WTC11 (cell line): ENCODE measurements at regions not wholly inside any gene's neighbourhood (a gene's known extent, or its start where the extent isn't known, plus 50 kb on each side); places are given as distances from the start of the nearest gene placed in this dataset.

ENCODE experiments used
- ATAC-seq: fragments of 200-7000 bp; cut with Tn5 transposase; 2 replicates; pipeline ENCODE4 v1.10.0; 2021; ENCODE audit warnings: mild to moderate bottlenecking, moderate library complexity
- CTCF ChIA-PET: fragments of 300-600 bp; sonication (Branson Sonifier 250); formaldehyde crosslinking; loops from one replicate; lab custom pipeline; 2021; ENCODE audit warnings: antibody characterized with exemption; lab: Charles Lee
- POLR2A ChIA-PET: fragments of 350-600 bp; sonication (Branson Sonifier 250); formaldehyde crosslinking; loops from one replicate; lab custom pipeline; 2021; ENCODE audit warnings: antibody characterized with exemption; lab: Charles Lee
- DNase-seq: peaks from one replicate; pipeline ENCODE4 v3.0.0; 2021; ENCODE audit warnings: low spot score
- H3K27ac Mint-ChIP-seq: 2 replicates; pipeline ENCODE4 v1.8.0; 2021; ENCODE audit warnings: mixed read lengths
- H3K27me3 Mint-ChIP-seq: 2 replicates; pipeline ENCODE4 v1.8.0; 2021; ENCODE audit warnings: low read depth, mild to moderate bottlenecking, moderate library complexity, mixed read lengths
- H3K36me3 Mint-ChIP-seq: 2 replicates; pipeline ENCODE4 v1.8.0; 2021; ENCODE audit warnings: mixed read lengths
- H3K4me1 Mint-ChIP-seq: 2 replicates; pipeline ENCODE4 v1.8.0; 2022; ENCODE audit warnings: mixed read lengths
- H3K4me3 Mint-ChIP-seq: 2 replicates; pipeline ENCODE4 v1.8.0; 2021; ENCODE audit warnings: mild to moderate bottlenecking, moderate library complexity, mixed read lengths
- H3K9me3 Mint-ChIP-seq: 2 replicates; pipeline ENCODE4 v1.8.0; 2021; ENCODE audit warnings: mixed read lengths
- CBFB ChIP-seq: sonication (generic); formaldehyde crosslinking; IDR thresholded peaks from 2 replicates; pipeline ENCODE4 v1.8.1; 2022; ENCODE audit warnings: mild to moderate bottlenecking, low read depth, missing genetic modification reagents
- CREM ChIP-seq: sonication (generic); formaldehyde crosslinking; IDR thresholded peaks from 2 replicates; pipeline ENCODE4 v1.8.1; 2022; ENCODE audit warnings: mild to moderate bottlenecking, missing genetic modification reagents, moderate library complexity
- GABPB1 ChIP-seq: sonication (generic); formaldehyde crosslinking; IDR thresholded peaks from 2 replicates; pipeline ENCODE4 v1.8.1; 2023; ENCODE audit warnings: mild to moderate bottlenecking, missing genetic modification reagents
- GTF2I ChIP-seq: fragments of 250-450 bp; sonication (Bioruptor Pico); conservative IDR thresholded peaks from 2 replicates; pipeline ENCODE4 v1.4.0; 2021; ENCODE audit warnings: mild to moderate bottlenecking
- JAZF1 ChIP-seq: fragments of 250-450 bp; sonication (Bioruptor Pico); IDR thresholded peaks from 2 replicates; pipeline ENCODE4 v1.9.0; 2021; ENCODE audit warnings: moderate library complexity, mild to moderate bottlenecking, inconsistent platforms
- NFATC4 ChIP-seq: fragments of 250-450 bp; sonication (Bioruptor Pico); IDR thresholded peaks from 2 replicates; pipeline ENCODE4 v1.9.0; 2021; ENCODE audit warnings: mild to moderate bottlenecking
- NR1H2 ChIP-seq: sonication (generic); formaldehyde crosslinking; IDR thresholded peaks from 2 replicates; pipeline ENCODE4 v1.9.0; 2021; ENCODE audit warnings: mild to moderate bottlenecking, moderate library complexity, missing genetic modification reagents
- NR2C2 ChIP-seq: sonication (generic); formaldehyde crosslinking; IDR thresholded peaks from 2 replicates; pipeline ENCODE4 v1.8.0; 2022; ENCODE audit warnings: mild to moderate bottlenecking, missing genetic modification reagents
- OVOL2 ChIP-seq: fragments of 250-450 bp; sonication (Bioruptor Pico); IDR thresholded peaks from 2 replicates; pipeline ENCODE4 v1.9.0; 2021; ENCODE audit warnings: mild to moderate bottlenecking, borderline replicate concordance
- SMAD3 ChIP-seq: sonication (generic); formaldehyde crosslinking; IDR thresholded peaks from 2 replicates; pipeline ENCODE4 v1.8.0; 2022; ENCODE audit warnings: missing genetic modification reagents, mild to moderate bottlenecking, borderline replicate concordance
- SP1 ChIP-seq: sonication (generic); formaldehyde crosslinking; conservative IDR thresholded peaks from 2 replicates; pipeline ENCODE4 v1.8.1; 2022; ENCODE audit warnings: missing genetic modification reagents
- TEAD4 ChIP-seq: sonication (generic); formaldehyde crosslinking; IDR thresholded peaks from 2 replicates; pipeline ENCODE4 v1.8.0; 2022; ENCODE audit warnings: mild to moderate bottlenecking, missing genetic modification reagents
- ZNF138 ChIP-seq: sonication (generic); formaldehyde crosslinking; conservative IDR thresholded peaks from 2 replicates; pipeline ENCODE4 v1.8.1; 2022; ENCODE audit warnings: mild to moderate bottlenecking, moderate library complexity, missing genetic modification reagents
- ZNF219 ChIP-seq: sonication (generic); formaldehyde crosslinking; IDR thresholded peaks from 2 replicates; pipeline ENCODE4 v1.8.0; 2023; ENCODE audit warnings: missing genetic modification reagents, mild to moderate bottlenecking, borderline replicate concordance
- ZNF263 ChIP-seq: sonication (generic); formaldehyde crosslinking; IDR thresholded peaks from 2 replicates; pipeline ENCODE4 v1.8.1; 2022; ENCODE audit warnings: low read depth, mild to moderate bottlenecking, moderate library complexity, missing genetic modification reagents
- ZNF317 ChIP-seq: sonication (generic); formaldehyde crosslinking; IDR thresholded peaks from 2 replicates; pipeline ENCODE4 v1.8.1; 2023; ENCODE audit warnings: low read depth, mild to moderate bottlenecking, moderate library complexity, missing genetic modification reagents, borderline replicate concordance
- ZNF671 ChIP-seq: fragments of 250-450 bp; sonication (Bioruptor Pico); IDR thresholded peaks from 2 replicates; pipeline ENCODE4 v1.8.0; 2021; ENCODE audit warnings: mild to moderate bottlenecking
- TF ChIP-seq, protein P1 (sequence below): sonication (generic); formaldehyde crosslinking; IDR thresholded peaks from 2 replicates; pipeline ENCODE4 v1.8.1; 2023; ENCODE audit warnings: mild to moderate bottlenecking, moderate library complexity, missing genetic modification reagents
- TF ChIP-seq, protein P2 (sequence below): sonication (generic); formaldehyde crosslinking; IDR thresholded peaks from 2 replicates; pipeline ENCODE4 v1.8.1; 2023; ENCODE audit warnings: mild to moderate bottlenecking, missing genetic modification reagents
- TF ChIP-seq, protein P3 (sequence below): fragments of 250-450 bp; sonication (Bioruptor Pico); IDR thresholded peaks from 2 replicates; pipeline ENCODE4 v1.8.0; 2021; ENCODE audit warnings: mild to moderate bottlenecking
- TF ChIP-seq, protein P4 (sequence below): sonication (generic); formaldehyde crosslinking; IDR thresholded peaks from 2 replicates; pipeline ENCODE4 v1.8.1; 2023; ENCODE audit warnings: mild to moderate bottlenecking, missing genetic modification reagents, moderate library complexity
- TF ChIP-seq, protein P5 (sequence below): sonication (generic); formaldehyde crosslinking; IDR thresholded peaks from 2 replicates; pipeline ENCODE4 v1.8.1; 2023; ENCODE audit warnings: mild to moderate bottlenecking, missing genetic modification reagents

DNA sequence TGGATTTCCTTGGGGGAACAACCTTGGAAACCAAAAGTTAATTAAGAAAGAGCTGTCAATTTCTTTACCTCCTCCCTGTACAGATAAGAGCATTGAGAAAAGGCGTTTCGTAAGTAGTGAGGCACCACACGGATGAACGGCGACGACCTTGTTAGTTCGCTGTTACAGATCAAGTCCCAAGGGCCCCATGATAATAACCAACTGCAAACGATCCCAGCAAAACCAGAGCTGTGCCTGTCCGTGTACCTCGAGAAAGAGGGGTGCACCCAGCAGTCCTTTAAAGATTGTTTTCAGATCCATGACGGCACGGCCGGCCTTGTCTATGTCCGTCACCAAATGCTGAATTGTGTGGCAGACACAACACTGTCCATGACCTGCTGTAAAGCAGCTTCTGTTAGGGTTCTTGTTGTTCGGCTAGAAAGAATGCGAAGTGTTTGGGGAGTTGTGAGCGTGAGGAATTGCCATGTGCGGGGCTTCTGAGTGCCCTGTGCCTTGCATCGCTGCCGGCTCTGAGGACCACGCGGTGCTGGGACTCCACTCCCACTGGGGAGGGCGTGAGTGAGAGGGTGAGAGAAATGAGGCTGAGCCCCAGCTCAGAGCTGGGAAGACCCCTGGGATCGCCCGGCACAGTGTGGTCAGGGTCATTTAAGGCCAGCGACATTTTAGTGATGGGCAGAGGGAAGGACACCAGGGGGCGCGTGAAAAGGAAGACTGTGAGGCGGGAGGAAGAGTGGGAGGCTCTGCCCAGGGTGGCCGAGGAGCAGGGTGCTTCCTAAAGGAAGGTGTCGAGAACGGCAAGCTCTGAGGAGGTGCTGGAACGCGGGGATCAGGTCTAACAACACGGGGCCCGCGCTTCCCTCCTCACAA, 136.8 kb upstream of the RPS6KA2 start (continued):
- no peak for TF ChIP-seq OVOL2 (CRISPR knock-in tag)

DNA sequence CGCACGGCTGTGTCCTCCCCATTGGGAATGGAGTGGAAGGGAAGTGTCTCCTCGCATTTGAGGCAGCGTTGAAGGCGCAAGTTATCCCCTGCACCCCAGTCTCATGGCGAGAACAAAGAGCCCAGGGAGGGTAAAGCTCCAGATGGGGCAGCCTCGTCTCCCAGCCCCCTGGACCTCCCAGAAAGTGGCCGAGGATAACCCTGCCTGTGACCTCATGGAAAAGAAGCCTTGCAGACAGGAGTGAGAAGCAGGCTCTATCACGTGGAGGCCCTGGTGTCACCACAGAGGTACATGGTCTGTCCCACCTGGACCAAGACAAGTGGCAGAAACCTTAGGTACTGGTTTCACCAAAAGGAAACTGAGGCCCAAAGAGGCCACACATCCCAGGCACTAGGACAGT, 134.8 kb upstream of the RPS6KA2 start:
- no peaks in the 10 kb centered on the region; the same call in 1 of the 2 replicates for H3K27me3 Mint-ChIP-seq
- peaks cover 26% of the 10 kb centered on the region for H3K4me1 Mint-ChIP-seq
- no peaks in the 10 kb centered on the region for H3K9me3 Mint-ChIP-seq
- H3K36me3 Mint-ChIP-seq: no peaks in the 10 kb centered on the region
- ChIA-PET POLR2A (no interaction called here), CTCF (no interaction called here)
- no peak for TF ChIP-seq NR1H2
- TF ChIP-seq ZNF317 (CRISPR knock-in tag): no peak
- no peak for TF ChIP-seq NR2C2
- TF ChIP-seq ZNF671: no peak
- TF ChIP-seq CBFB (CRISPR knock-in tag): no peak
- no peak for TF ChIP-seq ZNF219 (CRISPR knock-in tag)
- H3K4me3 Mint-ChIP-seq: no peak overlapping the region
- ATAC-seq (no peak), DNase-seq (no peak)
- no peak overlapping the region for H3K27ac Mint-ChIP-seq

DNA sequence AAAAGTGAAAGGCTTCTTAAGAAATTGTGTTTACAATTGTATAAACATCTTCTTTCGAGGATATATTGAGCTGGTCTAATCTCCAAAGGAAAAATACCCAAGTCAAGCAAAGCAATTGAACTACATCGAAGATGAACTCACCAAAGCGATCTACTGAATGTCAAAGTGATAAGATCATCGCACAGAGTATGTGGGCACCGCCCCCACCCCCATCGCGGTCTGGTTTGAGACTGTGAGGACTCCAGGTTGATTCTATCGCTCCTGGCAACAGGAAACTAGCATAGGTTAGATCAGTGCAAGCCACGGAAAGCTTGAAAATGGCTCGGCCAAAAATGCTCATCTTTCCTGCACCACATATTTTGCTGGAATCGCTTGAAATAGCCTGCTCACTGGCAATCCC, 133.2 kb upstream of the RPS6KA2 start:
- H3K27ac Mint-ChIP-seq: no peak overlapping the region
- POLR2A ChIA-PET: no interaction called here
- CTCF ChIA-PET: interaction anchor here (1.5 to 3.7 kb wide), 3 partner anchors 12 to 45 kb away, joined by 4 to 22 read pairs (median 7); no protein-coding TSS in a partner anchor
- ATAC-seq (no peak), DNase-seq (no peak)
- H3K4me3 Mint-ChIP-seq: no peak overlapping the region
- TF ChIP-seq, protein P1, sequence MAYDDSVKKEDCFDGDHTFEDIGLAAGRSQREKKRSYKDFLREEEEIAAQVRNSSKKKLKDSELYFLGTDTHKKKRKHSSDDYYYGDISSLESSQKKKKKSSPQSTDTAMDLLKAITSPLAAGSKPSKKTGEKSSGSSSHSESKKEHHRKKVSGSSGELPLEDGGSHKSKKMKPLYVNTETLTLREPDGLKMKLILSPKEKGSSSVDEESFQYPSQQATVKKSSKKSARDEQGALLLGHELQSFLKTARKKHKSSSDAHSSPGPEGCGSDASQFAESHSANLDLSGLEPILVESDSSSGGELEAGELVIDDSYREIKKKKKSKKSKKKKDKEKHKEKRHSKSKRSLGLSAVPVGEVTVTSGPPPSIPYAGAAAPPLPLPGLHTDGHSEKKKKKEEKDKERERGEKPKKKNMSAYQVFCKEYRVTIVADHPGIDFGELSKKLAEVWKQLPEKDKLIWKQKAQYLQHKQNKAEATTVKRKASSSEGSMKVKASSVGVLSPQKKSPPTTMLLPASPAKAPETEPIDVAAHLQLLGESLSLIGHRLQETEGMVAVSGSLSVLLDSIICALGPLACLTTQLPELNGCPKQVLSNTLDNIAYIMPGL (CRISPR knock-in tag): no peak
- TF ChIP-seq TEAD4: no peak
- no peak for TF ChIP-seq NFATC4
- TF ChIP-seq, protein P2, sequence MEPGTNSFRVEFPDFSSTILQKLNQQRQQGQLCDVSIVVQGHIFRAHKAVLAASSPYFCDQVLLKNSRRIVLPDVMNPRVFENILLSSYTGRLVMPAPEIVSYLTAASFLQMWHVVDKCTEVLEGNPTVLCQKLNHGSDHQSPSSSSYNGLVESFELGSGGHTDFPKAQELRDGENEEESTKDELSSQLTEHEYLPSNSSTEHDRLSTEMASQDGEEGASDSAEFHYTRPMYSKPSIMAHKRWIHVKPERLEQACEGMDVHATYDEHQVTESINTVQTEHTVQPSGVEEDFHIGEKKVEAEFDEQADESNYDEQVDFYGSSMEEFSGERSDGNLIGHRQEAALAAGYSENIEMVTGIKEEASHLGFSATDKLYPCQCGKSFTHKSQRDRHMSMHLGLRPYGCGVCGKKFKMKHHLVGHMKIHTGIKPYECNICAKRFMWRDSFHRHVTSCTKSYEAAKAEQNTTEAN (CRISPR knock-in tag): no peak
- no peak for TF ChIP-seq SP1 (CRISPR knock-in tag)
- no peak for TF ChIP-seq GTF2I (CRISPR knock-in tag)
- no peak for TF ChIP-seq ZNF138 (CRISPR knock-in tag)
- TF ChIP-seq ZNF263 (CRISPR knock-in tag): no peak
- TF ChIP-seq, protein P3, sequence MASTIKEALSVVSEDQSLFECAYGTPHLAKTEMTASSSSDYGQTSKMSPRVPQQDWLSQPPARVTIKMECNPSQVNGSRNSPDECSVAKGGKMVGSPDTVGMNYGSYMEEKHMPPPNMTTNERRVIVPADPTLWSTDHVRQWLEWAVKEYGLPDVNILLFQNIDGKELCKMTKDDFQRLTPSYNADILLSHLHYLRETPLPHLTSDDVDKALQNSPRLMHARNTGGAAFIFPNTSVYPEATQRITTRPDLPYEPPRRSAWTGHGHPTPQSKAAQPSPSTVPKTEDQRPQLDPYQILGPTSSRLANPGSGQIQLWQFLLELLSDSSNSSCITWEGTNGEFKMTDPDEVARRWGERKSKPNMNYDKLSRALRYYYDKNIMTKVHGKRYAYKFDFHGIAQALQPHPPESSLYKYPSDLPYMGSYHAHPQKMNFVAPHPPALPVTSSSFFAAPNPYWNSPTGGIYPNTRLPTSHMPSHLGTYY: no peak
- TF ChIP-seq GABPB1 (CRISPR knock-in tag): no peak
- TF ChIP-seq, protein P4, sequence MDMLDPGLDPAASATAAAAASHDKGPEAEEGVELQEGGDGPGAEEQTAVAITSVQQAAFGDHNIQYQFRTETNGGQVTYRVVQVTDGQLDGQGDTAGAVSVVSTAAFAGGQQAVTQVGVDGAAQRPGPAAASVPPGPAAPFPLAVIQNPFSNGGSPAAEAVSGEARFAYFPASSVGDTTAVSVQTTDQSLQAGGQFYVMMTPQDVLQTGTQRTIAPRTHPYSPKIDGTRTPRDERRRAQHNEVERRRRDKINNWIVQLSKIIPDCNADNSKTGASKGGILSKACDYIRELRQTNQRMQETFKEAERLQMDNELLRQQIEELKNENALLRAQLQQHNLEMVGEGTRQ (CRISPR knock-in tag): no peak
- no peak for TF ChIP-seq SMAD3 (CRISPR knock-in tag)
- no peak for TF ChIP-seq JAZF1 (CRISPR knock-in tag)
- TF ChIP-seq CREM: no peak
- TF ChIP-seq, protein P5, sequence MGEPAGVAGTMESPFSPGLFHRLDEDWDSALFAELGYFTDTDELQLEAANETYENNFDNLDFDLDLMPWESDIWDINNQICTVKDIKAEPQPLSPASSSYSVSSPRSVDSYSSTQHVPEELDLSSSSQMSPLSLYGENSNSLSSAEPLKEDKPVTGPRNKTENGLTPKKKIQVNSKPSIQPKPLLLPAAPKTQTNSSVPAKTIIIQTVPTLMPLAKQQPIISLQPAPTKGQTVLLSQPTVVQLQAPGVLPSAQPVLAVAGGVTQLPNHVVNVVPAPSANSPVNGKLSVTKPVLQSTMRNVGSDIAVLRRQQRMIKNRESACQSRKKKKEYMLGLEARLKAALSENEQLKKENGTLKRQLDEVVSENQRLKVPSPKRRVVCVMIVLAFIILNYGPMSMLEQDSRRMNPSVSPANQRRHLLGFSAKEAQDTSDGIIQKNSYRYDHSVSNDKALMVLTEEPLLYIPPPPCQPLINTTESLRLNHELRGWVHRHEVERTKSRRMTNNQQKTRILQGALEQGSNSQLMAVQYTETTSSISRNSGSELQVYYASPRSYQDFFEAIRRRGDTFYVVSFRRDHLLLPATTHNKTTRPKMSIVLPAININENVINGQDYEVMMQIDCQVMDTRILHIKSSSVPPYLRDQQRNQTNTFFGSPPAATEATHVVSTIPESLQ (CRISPR knock-in tag): no peak
- H3K9me3 Mint-ChIP-seq: no peaks in the 10 kb centered on the region
- H3K36me3 Mint-ChIP-seq: no peaks in the 10 kb centered on the region
- H3K4me1 Mint-ChIP-seq: peaks cover 24% of the 10 kb centered on the region
- H3K27me3 Mint-ChIP-seq: no peaks in the 10 kb centered on the region; the same call in 1 of the 2 replicates
